ENCODE measurements at regions not wholly inside any gene's neighbourhood (a gene's known extent, or its start where the extent isn't known, plus 50 kb on each side); places are given as distances from the start of the nearest gene placed in this dataset.
"Not testable (repeated sequence)": the region's sequence is repeated elsewhere in the genome, so short reads cannot be mapped to it uniquely, and the experiment has no call there.

DNA sequence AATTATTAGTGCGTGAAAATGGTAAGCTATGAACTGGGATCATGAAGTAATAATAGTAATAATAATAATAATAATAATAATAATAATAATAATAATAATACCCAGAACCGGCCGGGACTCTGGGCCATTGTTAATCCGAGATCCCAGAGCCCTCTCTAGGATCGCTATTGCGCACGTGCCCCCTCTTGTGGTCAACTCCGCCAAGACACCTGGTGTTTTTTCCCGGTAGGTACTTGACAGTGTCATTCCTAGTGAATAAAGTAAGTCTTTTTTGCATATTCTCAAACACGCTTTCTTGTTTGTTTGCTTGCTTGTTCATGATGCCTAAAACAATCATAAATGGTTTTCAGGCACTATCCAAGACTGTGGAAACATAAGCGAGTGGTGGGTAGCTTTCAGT, 513.7 kb downstream of the RPIA start:
- H3K27ac ChIP-seq; POLR2A ChIA-PET (ENCODE audit: low non-redundant PET): not testable (repeated sequence)
- DNase-seq (ENCODE audit: low spot score), result peak; percentile 13
- CTCF ChIA-PET, result interaction anchor here (0.6 to 0.7 kb wide), 2 partner anchors 374 to 765 kb away, joined by 3 to 4 read pairs; no protein-coding TSS in a partner anchor
- TF ChIP-seq, protein P1, sequence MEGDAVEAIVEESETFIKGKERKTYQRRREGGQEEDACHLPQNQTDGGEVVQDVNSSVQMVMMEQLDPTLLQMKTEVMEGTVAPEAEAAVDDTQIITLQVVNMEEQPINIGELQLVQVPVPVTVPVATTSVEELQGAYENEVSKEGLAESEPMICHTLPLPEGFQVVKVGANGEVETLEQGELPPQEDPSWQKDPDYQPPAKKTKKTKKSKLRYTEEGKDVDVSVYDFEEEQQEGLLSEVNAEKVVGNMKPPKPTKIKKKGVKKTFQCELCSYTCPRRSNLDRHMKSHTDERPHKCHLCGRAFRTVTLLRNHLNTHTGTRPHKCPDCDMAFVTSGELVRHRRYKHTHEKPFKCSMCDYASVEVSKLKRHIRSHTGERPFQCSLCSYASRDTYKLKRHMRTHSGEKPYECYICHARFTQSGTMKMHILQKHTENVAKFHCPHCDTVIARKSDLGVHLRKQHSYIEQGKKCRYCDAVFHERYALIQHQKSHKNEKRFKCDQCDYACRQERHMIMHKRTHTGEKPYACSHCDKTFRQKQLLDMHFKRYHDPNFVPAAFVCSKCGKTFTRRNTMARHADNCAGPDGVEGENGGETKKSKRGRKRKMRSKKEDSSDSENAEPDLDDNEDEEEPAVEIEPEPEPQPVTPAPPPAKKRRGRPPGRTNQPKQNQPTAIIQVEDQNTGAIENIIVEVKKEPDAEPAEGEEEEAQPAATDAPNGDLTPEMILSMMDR (conservative IDR thresholded peaks at IDR 0.05; ENCODE audit: low read depth), result 0 out of 2 replicates have a peak, but pooled peaks have one; percentile 17

DNA sequence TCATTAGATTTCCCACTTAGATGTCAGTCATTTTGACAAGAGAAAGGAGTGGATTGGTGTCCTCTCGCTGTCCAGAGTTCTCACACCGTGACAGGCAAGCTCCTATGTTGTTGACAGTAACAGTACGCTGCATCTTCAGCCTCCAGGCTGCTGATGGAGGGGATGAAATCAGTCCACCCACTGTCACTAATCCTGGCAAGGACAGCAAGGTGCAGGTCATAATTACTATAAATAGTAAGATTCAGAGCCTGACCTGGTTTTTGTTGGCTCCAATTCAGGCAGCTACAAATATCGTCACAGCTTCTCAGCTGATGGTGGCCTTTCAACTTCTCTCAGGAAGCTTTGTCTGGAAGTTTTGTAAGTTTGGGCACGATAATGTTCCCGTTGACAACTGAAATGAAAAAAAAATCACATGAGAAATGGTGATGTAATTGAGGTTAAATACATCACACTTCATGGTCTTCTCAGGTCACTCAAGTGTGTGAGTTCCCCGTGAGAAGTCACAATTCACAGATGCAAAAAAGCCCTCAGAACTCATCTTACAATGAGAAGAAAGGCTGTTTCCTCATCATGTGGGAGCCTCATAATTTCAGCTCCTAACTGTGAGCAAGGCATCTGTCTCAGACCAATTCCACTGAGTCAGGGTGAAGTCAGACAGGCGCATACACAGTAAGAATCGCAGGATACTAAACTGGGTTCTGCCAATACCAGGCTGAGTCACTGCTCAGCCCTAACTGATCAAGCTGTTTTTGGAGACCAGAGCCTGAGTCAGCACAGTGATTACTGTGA, 516.9 kb downstream of the RPIA start:
- H3K27ac ChIP-seq; POLR2A ChIA-PET (ENCODE audit: low non-redundant PET): not testable (repeated sequence)
- DNase-seq (ENCODE audit: low spot score), result peak; percentile 0
- CTCF ChIA-PET, result interaction anchor here (0.6 kb wide), 1 partner anchor 305 kb away, joined by 3 read pairs; no protein-coding TSS in a partner anchor

- H3K27ac ChIP-seq; CTCF ChIA-PET; DNase-seq (ENCODE audit: low spot score); POLR2A ChIA-PET (ENCODE audit: low non-redundant PET): not testable (repeated sequence)
Observed at GRCh38 chr2:89213151-89213550, 521.7 kb downstream of the RPIA start.

GRCh38 chr2:89213811-89214210, 522.3 kb downstream of the RPIA start:
- H3K27ac ChIP-seq; DNase-seq (ENCODE audit: low spot score); POLR2A ChIA-PET (ENCODE audit: low non-redundant PET); CTCF ChIA-PET: not testable (repeated sequence)

DNA sequence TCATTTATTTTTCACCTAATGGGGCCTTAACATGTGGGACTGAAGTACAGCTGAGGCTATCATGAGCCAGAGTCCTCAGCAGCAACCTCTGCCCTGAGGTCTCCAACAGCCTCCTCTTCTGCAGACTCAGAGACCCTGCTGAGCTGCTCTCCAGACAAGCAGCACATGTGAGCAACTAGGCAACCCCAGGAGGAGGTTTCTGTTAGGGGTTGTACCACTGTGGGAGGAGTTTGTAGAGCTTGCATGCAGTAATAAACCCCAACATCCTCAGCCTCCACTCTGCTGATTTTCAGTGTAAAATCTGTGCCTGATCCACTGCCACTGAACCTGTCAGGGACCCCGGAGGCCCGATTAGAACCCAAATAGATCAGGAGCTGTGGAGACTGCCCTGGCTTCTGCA, 530.0 kb downstream of the RPIA start:
- H3K27ac ChIP-seq; CTCF ChIA-PET; POLR2A ChIA-PET (ENCODE audit: low non-redundant PET); DNase-seq (ENCODE audit: low spot score): not testable (repeated sequence)

GRCh38 chr2:89222063-89222732, 530.7 kb downstream of the RPIA start:
- H3K27ac ChIP-seq; POLR2A ChIA-PET (ENCODE audit: low non-redundant PET); DNase-seq (ENCODE audit: low spot score); CTCF ChIA-PET: not testable (repeated sequence)

- H3K27ac ChIP-seq; DNase-seq (ENCODE audit: low spot score); POLR2A ChIA-PET (ENCODE audit: low non-redundant PET); CTCF ChIA-PET: not testable (repeated sequence)
Observed at GRCh38 chr2:89224803-89225202, 533.3 kb downstream of the RPIA start.

DNA sequence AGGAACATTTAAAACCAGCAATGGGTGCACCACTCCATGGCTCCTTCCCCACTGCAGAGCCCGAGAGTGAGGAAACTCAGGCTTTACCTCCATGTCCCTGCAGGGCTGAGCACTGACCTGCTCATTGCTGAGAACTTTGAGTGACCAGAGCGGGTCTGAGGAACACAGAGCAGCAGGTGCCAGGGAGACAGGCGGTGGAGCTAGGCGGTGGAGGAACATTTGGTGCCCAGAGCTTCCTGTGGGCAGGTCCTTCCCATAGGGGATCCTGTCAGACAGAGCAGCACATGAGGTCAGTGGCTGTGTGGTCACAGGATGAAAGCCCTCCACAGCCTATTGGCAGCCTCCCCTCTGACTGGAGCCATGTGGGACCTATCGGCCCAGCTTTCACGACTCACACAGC, 538.5 kb downstream of the RPIA start:
- CTCF ChIA-PET; POLR2A ChIA-PET (ENCODE audit: low non-redundant PET); H3K27ac ChIP-seq; DNase-seq (ENCODE audit: low spot score): not testable (repeated sequence)

- CTCF ChIA-PET; POLR2A ChIA-PET (ENCODE audit: low non-redundant PET); DNase-seq (ENCODE audit: low spot score); H3K27ac ChIP-seq: not testable (repeated sequence)
Observed at GRCh38 chr2:89231241-89231640, 539.8 kb downstream of the RPIA start.

- DNase-seq (ENCODE audit: low spot score); H3K27ac ChIP-seq; CTCF ChIA-PET; POLR2A ChIA-PET (ENCODE audit: low non-redundant PET): not testable (repeated sequence)
Observed at GRCh38 chr2:89233931-89234330, 542.5 kb downstream of the RPIA start.

DNA sequence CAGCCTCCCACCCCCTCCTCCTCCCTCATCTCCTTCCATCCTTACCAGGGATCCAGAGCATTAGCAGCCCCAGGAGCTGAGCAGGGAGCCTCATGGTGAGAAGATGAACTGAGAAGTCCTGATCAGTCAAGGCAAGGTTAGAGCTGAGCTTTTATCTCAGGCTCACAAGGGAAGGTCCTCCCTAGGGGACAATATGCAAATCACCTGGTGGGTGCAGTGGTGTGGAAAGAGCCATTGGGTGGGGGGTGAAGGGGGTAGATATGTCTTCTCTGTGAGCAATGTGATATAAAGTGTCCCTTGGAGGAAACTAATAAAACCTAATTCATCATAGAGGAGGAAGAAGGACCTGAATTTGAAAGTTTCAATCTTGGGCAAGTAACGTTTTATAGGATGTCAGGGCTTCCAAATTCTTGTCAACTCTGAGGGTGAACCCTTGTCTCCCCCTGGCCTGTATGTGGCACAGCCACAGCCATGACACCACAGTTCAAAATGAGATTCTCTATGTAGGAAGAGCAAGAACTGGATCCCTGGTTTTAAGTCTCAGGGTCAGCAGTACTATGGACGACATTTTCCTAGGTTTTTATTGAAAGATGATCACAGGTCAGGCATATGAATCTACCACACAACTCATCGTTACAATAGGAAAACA, 543.5 kb downstream of the RPIA start:
- POLR2A ChIA-PET (ENCODE audit: low non-redundant PET); DNase-seq (ENCODE audit: low spot score); H3K27ac ChIP-seq; CTCF ChIA-PET: not testable (repeated sequence)

- POLR2A ChIA-PET (ENCODE audit: low non-redundant PET); H3K27ac ChIP-seq; CTCF ChIA-PET; DNase-seq (ENCODE audit: low spot score): not testable (repeated sequence)
Observed at GRCh38 chr2:89236832-89237450, 545.5 kb downstream of the RPIA start.

DNA sequence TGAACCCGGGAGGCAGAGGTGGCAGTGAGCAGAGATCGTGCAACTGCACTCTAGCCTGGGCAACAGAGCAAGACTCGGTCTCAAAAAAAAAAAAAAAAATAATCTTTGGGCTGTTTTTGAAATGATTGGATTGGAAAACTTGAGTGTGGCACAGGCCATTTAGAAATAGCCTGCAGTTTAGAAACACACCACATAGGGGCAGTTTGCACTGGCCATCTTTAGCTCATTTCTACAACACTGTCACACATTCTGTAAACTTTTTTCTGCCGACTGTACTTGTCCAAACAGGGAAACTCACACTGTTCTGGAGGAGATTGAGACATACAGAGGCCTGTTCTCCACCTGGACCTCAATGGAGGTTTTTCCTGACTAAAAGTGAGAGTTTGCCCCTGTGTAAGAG, 546.3 kb downstream of the RPIA start:
- POLR2A ChIA-PET (ENCODE audit: low non-redundant PET); H3K27ac ChIP-seq; DNase-seq (ENCODE audit: low spot score); CTCF ChIA-PET: not testable (repeated sequence)

DNA sequence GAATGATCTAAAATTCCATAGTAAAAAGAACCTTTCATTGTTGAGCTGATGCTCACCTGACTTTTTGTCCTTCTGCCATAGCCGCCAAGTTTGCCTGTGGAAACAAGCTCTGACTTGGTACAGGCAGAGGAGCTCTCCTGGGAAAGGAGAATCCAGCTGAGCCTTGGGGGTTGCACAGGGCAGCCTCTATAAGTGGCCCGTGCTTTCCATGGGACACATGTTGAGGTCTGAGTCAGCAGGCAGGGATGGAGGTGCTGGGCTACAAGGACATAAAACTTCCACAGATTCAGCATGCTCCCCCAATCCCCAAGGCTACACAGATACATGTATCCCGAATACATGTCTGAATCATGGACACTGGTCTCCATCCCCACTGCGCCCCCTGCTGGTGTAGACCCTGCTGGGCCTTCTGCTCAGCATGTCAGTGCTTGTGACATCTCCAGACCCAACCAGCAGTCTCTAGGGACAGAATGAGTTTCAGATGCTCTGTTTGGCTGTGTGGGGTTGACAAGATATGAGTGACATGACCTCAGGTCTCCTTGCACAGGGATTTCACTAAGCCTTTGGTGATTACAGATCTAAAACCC, 551.7 kb downstream of the RPIA start:
- CTCF ChIA-PET; POLR2A ChIA-PET (ENCODE audit: low non-redundant PET); H3K27ac ChIP-seq; DNase-seq (ENCODE audit: low spot score): not testable (repeated sequence)

- H3K27ac ChIP-seq; POLR2A ChIA-PET (ENCODE audit: low non-redundant PET); DNase-seq (ENCODE audit: low spot score); CTCF ChIA-PET: not testable (repeated sequence)
Observed at GRCh38 chr2:89244407-89244806, 552.9 kb downstream of the RPIA start.

- CTCF ChIA-PET; DNase-seq (ENCODE audit: low spot score); H3K27ac ChIP-seq; POLR2A ChIA-PET (ENCODE audit: low non-redundant PET): not testable (repeated sequence)
Observed at GRCh38 chr2:89245478-89245877, 554.0 kb downstream of the RPIA start.

Data from RWPE1 (cell line).